ENCODE measurements at regions not wholly inside any gene's neighbourhood (a gene's known extent, or its start where the extent isn't known, plus 50 kb on each side); places are given as distances from the start of the nearest gene placed in this dataset.

DNA sequence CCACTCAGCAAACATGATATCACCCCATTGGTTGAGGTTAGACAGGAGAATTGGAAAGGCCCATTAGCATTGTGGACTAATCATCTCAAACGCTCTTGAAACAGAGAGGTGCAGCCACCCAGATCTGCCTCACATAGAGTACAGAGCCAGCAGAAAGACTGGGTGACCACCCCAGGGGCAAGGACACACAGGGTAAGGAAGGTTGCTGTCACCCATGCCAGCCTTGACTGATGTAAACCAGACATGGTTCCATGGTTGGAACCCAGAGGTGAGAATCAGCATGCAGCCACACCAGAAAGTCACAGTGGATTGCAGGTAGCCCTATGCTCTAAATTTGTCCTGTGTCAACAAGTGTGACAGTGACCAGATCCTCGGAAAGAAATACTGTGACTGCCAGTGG lies 1268.8 kb downstream of the EFNB2 start:
- no peaks in the 10 kb centered on the region for H3K27me3 ChIP-seq
- DNase-seq (no peak), ATAC-seq (no peak)
- H3K4me1 ChIP-seq: no peaks in the 10 kb centered on the region
- H3K9me3 ChIP-seq: no peaks in the 10 kb centered on the region
- H3K36me3 ChIP-seq: no peaks in the 10 kb centered on the region
- intact Hi-C loops (cut with DNase I): no loop called here
- WGBS, 2 donors: 38 to 43% methylated on average over 2 of the region's 2 CpGs
- TF ChIP-seq, protein P1, sequence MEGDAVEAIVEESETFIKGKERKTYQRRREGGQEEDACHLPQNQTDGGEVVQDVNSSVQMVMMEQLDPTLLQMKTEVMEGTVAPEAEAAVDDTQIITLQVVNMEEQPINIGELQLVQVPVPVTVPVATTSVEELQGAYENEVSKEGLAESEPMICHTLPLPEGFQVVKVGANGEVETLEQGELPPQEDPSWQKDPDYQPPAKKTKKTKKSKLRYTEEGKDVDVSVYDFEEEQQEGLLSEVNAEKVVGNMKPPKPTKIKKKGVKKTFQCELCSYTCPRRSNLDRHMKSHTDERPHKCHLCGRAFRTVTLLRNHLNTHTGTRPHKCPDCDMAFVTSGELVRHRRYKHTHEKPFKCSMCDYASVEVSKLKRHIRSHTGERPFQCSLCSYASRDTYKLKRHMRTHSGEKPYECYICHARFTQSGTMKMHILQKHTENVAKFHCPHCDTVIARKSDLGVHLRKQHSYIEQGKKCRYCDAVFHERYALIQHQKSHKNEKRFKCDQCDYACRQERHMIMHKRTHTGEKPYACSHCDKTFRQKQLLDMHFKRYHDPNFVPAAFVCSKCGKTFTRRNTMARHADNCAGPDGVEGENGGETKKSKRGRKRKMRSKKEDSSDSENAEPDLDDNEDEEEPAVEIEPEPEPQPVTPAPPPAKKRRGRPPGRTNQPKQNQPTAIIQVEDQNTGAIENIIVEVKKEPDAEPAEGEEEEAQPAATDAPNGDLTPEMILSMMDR (IDR thresholded peaks at IDR 0.05): no peak
- no peak overlapping the region for H3K4me3 ChIP-seq
- no peak overlapping the region for H3K27ac ChIP-seq

DNA sequence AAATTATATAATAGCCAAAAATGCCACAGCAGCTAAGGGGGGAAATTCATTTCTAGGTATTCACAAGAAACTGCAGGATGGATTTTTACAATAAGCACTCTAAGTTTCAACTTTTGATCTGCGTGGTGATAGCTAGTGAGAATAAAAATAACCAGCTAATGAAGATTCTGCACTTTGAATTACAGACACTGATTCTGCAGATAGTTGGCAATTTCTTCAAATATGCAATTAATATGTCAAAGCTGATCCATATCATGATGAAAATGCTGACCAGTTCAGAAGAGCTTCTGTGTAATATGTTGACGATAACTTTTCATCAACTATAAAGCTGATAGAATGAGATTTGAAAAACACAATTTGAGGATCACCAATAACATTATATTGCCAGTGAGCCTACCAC lies 1272.9 kb downstream of the EFNB2 start:
- no peak overlapping the region for H3K4me3 ChIP-seq
- H3K27ac ChIP-seq: no peak overlapping the region
- H3K36me3 ChIP-seq: no peaks in the 10 kb centered on the region
- WGBS, 2 donors: 94 to 95% methylated on average over 2 of the region's 2 CpGs
- H3K4me1 ChIP-seq: no peaks in the 10 kb centered on the region
- DNase-seq (no peak), ATAC-seq (no peak)
- intact Hi-C loops (cut with DNase I): no loop called here
- no peaks in the 10 kb centered on the region for H3K9me3 ChIP-seq
- TF ChIP-seq, protein P1 (IDR thresholded peaks at IDR 0.05): no peak
- no peaks in the 10 kb centered on the region for H3K27me3 ChIP-seq

DNA sequence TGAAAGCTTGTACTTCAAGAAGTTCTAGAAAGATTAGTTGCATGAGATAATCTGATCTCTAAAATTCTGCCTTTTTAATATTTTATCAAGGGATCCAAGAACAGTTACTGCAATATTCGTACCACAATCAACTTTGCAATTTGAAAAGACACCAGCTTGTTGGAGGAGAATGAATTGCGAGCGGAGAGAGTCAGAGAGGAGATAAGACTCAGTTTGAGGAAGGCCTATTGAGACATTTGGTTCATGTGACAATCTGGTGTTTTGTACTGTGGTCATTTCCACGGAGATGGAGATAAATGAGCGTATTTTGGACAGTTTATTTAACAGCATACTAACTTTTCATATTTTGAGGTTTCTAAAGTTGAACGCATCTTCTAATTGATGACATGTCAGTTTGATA lies 1276.0 kb downstream of the EFNB2 start:
- ATAC-seq: no peak
- DNase-seq: no peak
- Histone ChIP-seq H3K4me1 (no peaks in the 10 kb centered on the region), H3K9me3 (no peaks in the 10 kb centered on the region), H3K27me3 (no peaks in the 10 kb centered on the region), H3K27ac (no peak overlapping the region), H3K36me3 (no peaks in the 10 kb centered on the region), H3K4me3 (no peak overlapping the region)
- intact Hi-C loops (cut with DNase I): loop anchor here in 1 of 10 donors (1.0 kb wide), 1 partner anchor 15 kb away; no protein-coding TSS in a partner anchor
- TF ChIP-seq, protein P1 (IDR thresholded peaks at IDR 0.05): no peak
- 81 to 82% methylated on average over 6 of the region's 6 CpGs for WGBS, 2 donors

DNA sequence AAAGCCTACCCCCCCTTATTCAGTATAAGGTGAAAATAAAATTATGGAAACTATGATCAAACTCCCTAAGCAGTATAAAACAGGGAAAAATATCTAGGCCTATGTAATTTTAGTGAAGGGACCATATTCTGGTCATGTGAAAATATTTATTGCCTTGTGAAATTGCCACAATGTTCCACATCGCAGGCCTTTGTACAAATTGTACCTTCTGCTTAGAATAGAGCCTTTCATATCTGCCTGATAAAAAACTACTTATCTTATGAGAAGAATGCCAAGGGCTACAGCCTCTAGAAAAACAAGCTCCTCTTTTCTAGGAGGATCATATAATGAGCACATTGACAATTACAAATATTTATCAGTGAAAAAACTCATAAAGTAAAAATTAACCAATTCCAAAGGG lies 1280.0 kb downstream of the EFNB2 start:
- DNase-seq (no peak), ATAC-seq (no peak)
- no peaks in the 10 kb centered on the region for H3K27me3 ChIP-seq
- 23 to 29% methylated on average over 1 of the region's 1 CpG for WGBS, 2 donors
- intact Hi-C loops (cut with DNase I): no loop called here
- no peaks in the 10 kb centered on the region for H3K36me3 ChIP-seq
- H3K4me1 ChIP-seq: peaks cover 0 to 5% (median 0%) of the 10 kb centered on the region in 9 donors
- peaks cover 0 to under 1% (median 0%) of the 10 kb centered on the region in 11 donors for H3K9me3 ChIP-seq
- TF ChIP-seq, protein P1 (IDR thresholded peaks at IDR 0.05): no peak
- no peak overlapping the region for H3K27ac ChIP-seq
- no peak overlapping the region for H3K4me3 ChIP-seq
